ENCODE measurements at regions not wholly inside any gene's neighbourhood (a gene's known extent, or its start where the extent isn't known, plus 50 kb on each side); places are given as distances from the start of the nearest gene placed in this dataset.

DNA sequence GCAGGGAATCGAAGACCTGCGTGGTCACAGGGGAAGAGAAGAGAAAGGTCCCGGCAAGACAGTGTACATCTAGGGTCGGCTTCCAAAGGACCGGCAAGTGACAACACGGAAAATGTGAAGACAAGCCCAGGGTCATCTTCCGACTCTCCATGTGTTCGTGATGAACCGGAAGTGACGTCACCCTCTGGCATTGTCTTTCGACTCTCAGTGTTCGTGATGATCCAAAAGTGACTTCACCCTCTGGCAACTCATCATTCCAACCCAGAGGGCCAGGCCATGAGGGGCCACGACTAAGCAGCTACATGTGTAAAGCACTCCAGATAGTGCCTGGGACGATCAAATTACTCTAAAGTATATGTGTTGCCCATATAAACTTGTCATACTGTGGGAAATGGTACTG is 290.8 kb downstream of the THBS2 start:
- H3K4me3 Mint-ChIP-seq: no peak overlapping the region
- ATAC-seq (ENCODE audit: low read depth) (no peak), DNase-seq (no peak)
- 99% methylated on average over 12 of the region's 14 CpGs for WGBS (ENCODE audit: insufficient coverage)
- no peaks in the 10 kb centered on the region for H3K9me3 Mint-ChIP-seq (ENCODE audit: insufficient read depth)
- POLR2A ChIA-PET: no interaction called here
- intact Hi-C loops (cut with micrococcal nuclease): no loop called here
- no peaks in the 10 kb centered on the region for H3K4me1 Mint-ChIP-seq
- H4K20me1 ChIP-seq (ENCODE audit: control insufficient read depth, insufficient read depth, low read length, poor library complexity, severe bottlenecking): no peaks in the 10 kb centered on the region
- H3K9me3 ChIP-seq (ENCODE audit: control extremely low read depth in 1 of 3, control insufficient read depth in 2 of 3, insufficient read depth in 1 of 3, low read length in 2 of 3): peaks cover 0 to 4% (median 0%) of the 10 kb centered on the region in 3 donors
- no peak overlapping the region for H3K27ac ChIP-seq (ENCODE audit: low read length in 2 of 2)
- no peak overlapping the region for H3K27ac Mint-ChIP-seq
- no peaks in the 10 kb centered on the region for H3K27me3 Mint-ChIP-seq
- TF ChIP-seq, protein P1, sequence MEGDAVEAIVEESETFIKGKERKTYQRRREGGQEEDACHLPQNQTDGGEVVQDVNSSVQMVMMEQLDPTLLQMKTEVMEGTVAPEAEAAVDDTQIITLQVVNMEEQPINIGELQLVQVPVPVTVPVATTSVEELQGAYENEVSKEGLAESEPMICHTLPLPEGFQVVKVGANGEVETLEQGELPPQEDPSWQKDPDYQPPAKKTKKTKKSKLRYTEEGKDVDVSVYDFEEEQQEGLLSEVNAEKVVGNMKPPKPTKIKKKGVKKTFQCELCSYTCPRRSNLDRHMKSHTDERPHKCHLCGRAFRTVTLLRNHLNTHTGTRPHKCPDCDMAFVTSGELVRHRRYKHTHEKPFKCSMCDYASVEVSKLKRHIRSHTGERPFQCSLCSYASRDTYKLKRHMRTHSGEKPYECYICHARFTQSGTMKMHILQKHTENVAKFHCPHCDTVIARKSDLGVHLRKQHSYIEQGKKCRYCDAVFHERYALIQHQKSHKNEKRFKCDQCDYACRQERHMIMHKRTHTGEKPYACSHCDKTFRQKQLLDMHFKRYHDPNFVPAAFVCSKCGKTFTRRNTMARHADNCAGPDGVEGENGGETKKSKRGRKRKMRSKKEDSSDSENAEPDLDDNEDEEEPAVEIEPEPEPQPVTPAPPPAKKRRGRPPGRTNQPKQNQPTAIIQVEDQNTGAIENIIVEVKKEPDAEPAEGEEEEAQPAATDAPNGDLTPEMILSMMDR (IDR thresholded peaks at IDR 0.05): no peak
- no peak for TF ChIP-seq EZH2 (IDR thresholded peaks at IDR 0.05; ENCODE audit: borderline replicate concordance, insufficient read depth, low read depth, low read length, poor library complexity, severe bottlenecking)
- H3K4me1 ChIP-seq (ENCODE audit: control insufficient read depth in 2 of 2, insufficient read depth in 2 of 2, low read length in 2 of 2): no peaks in the 10 kb centered on the region
- peaks cover 0 to 9% (median 0%) of the 10 kb centered on the region in 4 experiments for H3K27me3 ChIP-seq (replicated peaks in 1 of 4; ENCODE audit: control extremely low read depth in 1 of 4, control insufficient read depth in 3 of 4, insufficient read depth in 4 of 4, low read length in 3 of 4)
- no peak overlapping the region for H3K4me3 ChIP-seq (ENCODE audit: control extremely low read depth in 1 of 5, extremely low read depth in 1 of 5, insufficient read depth in 1 of 5, low read depth in 2 of 5, low read length in 4 of 5)
- no peaks in the 10 kb centered on the region for H3K36me3 ChIP-seq (replicated peaks in 1 of 2; ENCODE audit: control extremely low read depth in 1 of 2, control insufficient read depth in 1 of 2, extremely low read depth in 1 of 2, insufficient read depth in 2 of 2, low read length in 1 of 2)
- H2AFZ ChIP-seq (ENCODE audit: insufficient read depth, low read depth, low read length, poor library complexity, severe bottlenecking): no peak overlapping the region
- no peak overlapping the region for H3K9ac ChIP-seq (ENCODE audit: low read length)
- H3K79me2 ChIP-seq (ENCODE audit: control insufficient read depth, insufficient read depth, low read length): no peaks in the 10 kb centered on the region
- CTCF ChIA-PET: no interaction called here
- H3K4me2 ChIP-seq (replicated peaks; ENCODE audit: low read depth, low read length, poor library complexity, severe bottlenecking): no peak overlapping the region

DNA sequence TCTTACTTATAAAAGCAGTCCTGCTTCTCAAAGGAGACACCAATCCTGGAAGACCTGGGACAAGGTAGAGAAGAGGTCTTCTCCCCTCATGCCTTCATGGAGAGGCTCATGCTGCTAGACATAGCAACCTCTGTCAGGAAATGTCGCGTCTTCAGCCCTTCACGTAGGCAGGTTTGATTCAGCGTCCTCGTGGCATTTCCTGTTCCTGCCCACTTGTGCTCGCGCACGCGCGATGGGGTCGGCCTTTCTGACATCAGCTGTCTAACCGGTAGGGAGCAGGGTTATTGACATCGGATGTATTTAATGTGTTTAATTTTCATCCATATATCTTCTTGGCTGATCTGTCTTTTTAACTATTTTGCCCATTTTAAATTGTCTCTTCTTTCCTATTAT is 292.4 kb downstream of the THBS2 start:
- H3K27me3 Mint-ChIP-seq: peaks cover 5% of the 10 kb centered on the region
- no peaks in the 10 kb centered on the region for H3K79me2 ChIP-seq (ENCODE audit: control insufficient read depth, insufficient read depth, low read length)
- intact Hi-C loops (cut with micrococcal nuclease): no loop called here
- WGBS (ENCODE audit: insufficient coverage): 57% methylated on average over 5 of the region's 13 CpGs
- no peak overlapping the region for H2AFZ ChIP-seq (ENCODE audit: insufficient read depth, low read depth, low read length, poor library complexity, severe bottlenecking)
- no peaks in the 10 kb centered on the region for H3K36me3 ChIP-seq (replicated peaks in 1 of 2; ENCODE audit: control extremely low read depth in 1 of 2, control insufficient read depth in 1 of 2, extremely low read depth in 1 of 2, insufficient read depth in 2 of 2, low read length in 1 of 2)
- CTCF ChIA-PET: no interaction called here
- no peak overlapping the region for H3K9ac ChIP-seq (ENCODE audit: low read length)
- H3K4me3 Mint-ChIP-seq: no peak overlapping the region
- H3K27ac ChIP-seq (ENCODE audit: low read length in 2 of 2): no peak overlapping the region
- POLR2A ChIA-PET: no interaction called here
- H3K27ac Mint-ChIP-seq: no peak overlapping the region
- TF ChIP-seq EZH2 (IDR thresholded peaks at IDR 0.05; ENCODE audit: borderline replicate concordance, insufficient read depth, low read depth, low read length, poor library complexity, severe bottlenecking): no peak
- TF ChIP-seq, protein P1 (IDR thresholded peaks at IDR 0.05): no peak
- H3K9me3 Mint-ChIP-seq (ENCODE audit: insufficient read depth): no peaks in the 10 kb centered on the region
- ATAC-seq (ENCODE audit: low read depth) (no peak), DNase-seq (no peak)
- H3K4me1 Mint-ChIP-seq: no peaks in the 10 kb centered on the region
- H3K27me3 ChIP-seq (replicated peaks in 1 of 4; ENCODE audit: control extremely low read depth in 1 of 4, control insufficient read depth in 3 of 4, insufficient read depth in 4 of 4, low read length in 3 of 4): peaks cover 0 to 7% (median 0%) of the 10 kb centered on the region in 4 experiments
- no peak overlapping the region for H3K4me2 ChIP-seq (replicated peaks; ENCODE audit: low read depth, low read length, poor library complexity, severe bottlenecking)
- H3K4me1 ChIP-seq (ENCODE audit: control insufficient read depth in 2 of 2, insufficient read depth in 2 of 2, low read length in 2 of 2): no peaks in the 10 kb centered on the region
- no peaks in the 10 kb centered on the region for H4K20me1 ChIP-seq (ENCODE audit: control insufficient read depth, insufficient read depth, low read length, poor library complexity, severe bottlenecking)
- no peak overlapping the region for H3K4me3 ChIP-seq (ENCODE audit: control extremely low read depth in 1 of 5, extremely low read depth in 1 of 5, insufficient read depth in 1 of 5, low read depth in 2 of 5, low read length in 4 of 5)
- H3K9me3 ChIP-seq (ENCODE audit: control extremely low read depth in 1 of 3, control insufficient read depth in 2 of 3, insufficient read depth in 1 of 3, low read length in 2 of 3): peaks cover 0 to 7% (median 0%) of the 10 kb centered on the region in 3 donors

Measured in B cell (primary cell).